ENCODE measurements at regions not wholly inside any gene's neighbourhood (a gene's known extent, or its start where the extent isn't known, plus 50 kb on each side); places are given as distances from the start of the nearest gene placed in this dataset.

DNA sequence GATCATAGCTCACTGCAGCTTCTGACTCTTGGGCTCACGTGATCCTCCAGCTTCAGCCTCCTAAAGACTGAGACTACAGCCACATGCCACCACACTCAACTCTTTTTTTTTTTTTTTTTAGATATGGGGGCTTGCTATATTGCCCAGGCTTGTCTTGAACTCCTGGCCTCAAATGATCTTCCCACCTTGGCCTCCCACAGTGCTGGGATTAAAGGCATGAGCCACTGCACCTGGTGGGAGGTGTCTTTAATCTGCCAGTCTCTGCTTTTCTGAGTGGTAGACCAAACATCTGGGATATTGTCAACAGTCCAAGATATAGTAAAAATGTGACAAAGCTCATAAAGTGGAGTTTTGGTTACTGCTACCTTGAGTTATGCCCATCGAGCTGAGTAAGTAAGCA lies 104.9 kb upstream of the FOXP2 start:
- no peak for TF ChIP-seq CTCF (IDR thresholded peaks at IDR 0.05)
- no peak for TF ChIP-seq POLR2A (IDR thresholded peaks at IDR 0.05)
- no peaks in the 10 kb centered on the region for H3K9me3 ChIP-seq
- no peak overlapping the region for H3K4me3 ChIP-seq
- no peaks in the 10 kb centered on the region for H3K4me1 ChIP-seq
- 65% methylated on average over 2 of the region's 2 CpGs for WGBS (ENCODE audit: insufficient coverage, low coverage, low lambda C conversion rate, missing lambda C conversion rate)
- DNase-seq = no peak
- intact Hi-C loops (cut with DNase I) = no loop called here
- no peaks in the 10 kb centered on the region for H3K27me3 ChIP-seq
- no peaks in the 10 kb centered on the region for H3K36me3 ChIP-seq
- no peak overlapping the region for H3K27ac ChIP-seq
- no peak for ATAC-seq

GRCh38 chr7:114303301-114303700 lies 111.3 kb upstream of the FOXP2 start:
- TF ChIP-seq CTCF (IDR thresholded peaks at IDR 0.05) = no peak
- TF ChIP-seq POLR2A (IDR thresholded peaks at IDR 0.05) = no peak
- intact Hi-C loops (cut with DNase I) = no loop called here
- Histone ChIP-seq H3K9me3 (no peaks in the 10 kb centered on the region), H3K4me1 (no peaks in the 10 kb centered on the region), H3K27me3 (no peaks in the 10 kb centered on the region), H3K4me3 (no peak overlapping the region), H3K36me3 (no peaks in the 10 kb centered on the region), H3K27ac (no peak overlapping the region)
- DNase-seq (no peak), ATAC-seq (no peak)

- Histone ChIP-seq H3K36me3 (no peaks in the 10 kb centered on the region), H3K27me3 (no peaks in the 10 kb centered on the region), H3K9me3 (no peaks in the 10 kb centered on the region), H3K4me1 (no peaks in the 10 kb centered on the region), H3K4me3 (no peak overlapping the region), H3K27ac (no peak overlapping the region)
- ATAC-seq (no peak), DNase-seq (no peak)
- no peak for TF ChIP-seq POLR2A (IDR thresholded peaks at IDR 0.05)
- TF ChIP-seq CTCF (IDR thresholded peaks at IDR 0.05) = no peak
- intact Hi-C loops (cut with DNase I) = no loop called here
- WGBS (ENCODE audit: insufficient coverage, low coverage, low lambda C conversion rate, missing lambda C conversion rate) = 78% methylated on average over 4 of the region's 4 CpGs
Measured at GRCh38 chr7:114302858-114303257, 111.8 kb upstream of the FOXP2 start.

DNA sequence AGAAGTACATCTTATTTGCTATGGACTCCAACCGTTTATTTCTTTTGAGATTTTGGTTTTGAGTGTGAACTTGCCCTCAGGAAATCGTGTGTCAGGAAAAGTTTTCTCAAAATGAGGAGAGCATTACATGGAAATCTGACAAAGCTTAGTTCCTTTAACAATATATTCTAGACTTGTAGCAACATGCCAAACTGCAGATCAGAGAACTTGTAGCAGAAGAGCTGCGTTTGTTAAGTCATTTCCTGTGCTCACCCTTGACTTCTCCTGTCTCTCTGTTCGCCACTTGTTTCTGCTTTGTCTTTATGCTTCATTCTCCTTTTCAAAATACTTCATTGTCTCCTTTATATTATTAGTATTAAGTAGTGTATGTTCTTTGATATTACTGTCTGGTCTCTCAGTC lies 116.6 kb upstream of the FOXP2 start:
- no peak for TF ChIP-seq CTCF (IDR thresholded peaks at IDR 0.05)
- TF ChIP-seq POLR2A (IDR thresholded peaks at IDR 0.05) = no peak
- Histone ChIP-seq H3K9me3 (no peaks in the 10 kb centered on the region), H3K27ac (no peak overlapping the region), H3K4me3 (no peak overlapping the region), H3K27me3 (no peaks in the 10 kb centered on the region), H3K36me3 (no peaks in the 10 kb centered on the region), H3K4me1 (no peaks in the 10 kb centered on the region)
- WGBS (ENCODE audit: insufficient coverage, low coverage, low lambda C conversion rate, missing lambda C conversion rate) = 50% methylated on average over 4 of the region's 4 CpGs
- DNase-seq (no peak), ATAC-seq (no peak)
- intact Hi-C loops (cut with DNase I) = no loop called here

GRCh38 chr7:114297121-114297520 lies 117.5 kb upstream of the FOXP2 start:
- intact Hi-C loops (cut with DNase I) = no loop called here
- ATAC-seq (no peak), DNase-seq (no peak)
- TF ChIP-seq CTCF (IDR thresholded peaks at IDR 0.05) = no peak
- TF ChIP-seq POLR2A (IDR thresholded peaks at IDR 0.05) = no peak
- Histone ChIP-seq H3K9me3 (no peaks in the 10 kb centered on the region), H3K27me3 (no peaks in the 10 kb centered on the region), H3K4me3 (no peak overlapping the region), H3K4me1 (no peaks in the 10 kb centered on the region), H3K36me3 (no peaks in the 10 kb centered on the region), H3K27ac (no peak overlapping the region)
- WGBS (ENCODE audit: insufficient coverage, low coverage, low lambda C conversion rate, missing lambda C conversion rate) = 87% methylated on average over 6 of the region's 16 CpGs
